DND-41 (cell line): ENCODE measurements at regions not wholly inside any gene's neighbourhood (a gene's known extent, or its start where the extent isn't known, plus 50 kb on each side); places are given as distances from the start of the nearest gene placed in this dataset.

Experiments
- EZH2 ChIP-seq: IDR thresholded peaks from 3 replicates; pipeline ENCODE4 v1.6.1; 2012; ENCODE audit warnings: borderline replicate concordance, low read depth, mild to moderate bottlenecking, moderate library complexity, low read length, inconsistent platforms; ENCODE audit not compliant: severe bottlenecking
- TF ChIP-seq, protein P1 (sequence below): IDR thresholded peaks from 2 replicates; pipeline ENCODE4 v1.5.1; 2012; ENCODE audit warnings: borderline replicate concordance, low read length, moderate library complexity, mild to moderate bottlenecking; ENCODE audit not compliant: poor library complexity, severe bottlenecking; ENCODE audit errors: extremely low read depth

DNA sequence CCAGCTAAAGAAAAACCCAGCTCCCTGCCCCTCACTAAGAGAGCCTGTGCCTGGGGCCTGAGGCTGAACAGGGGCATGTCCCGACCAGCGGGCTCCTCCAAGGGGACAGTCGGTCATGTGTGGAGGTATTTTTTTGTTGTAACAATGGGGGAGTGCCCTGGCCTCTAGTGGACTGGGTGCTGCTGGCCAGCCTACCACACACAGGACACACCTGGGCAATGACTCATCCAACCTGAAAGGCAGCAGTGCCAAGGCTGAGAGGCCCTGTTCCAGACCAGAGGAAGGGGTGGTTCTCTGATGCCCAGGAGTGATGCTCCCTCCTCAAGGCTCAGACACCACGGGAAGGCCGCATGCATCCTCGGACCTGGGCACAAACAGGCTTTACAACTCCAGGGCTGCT lies 181.5 kb downstream of the OLFM1 start:
- TF ChIP-seq, protein P1, sequence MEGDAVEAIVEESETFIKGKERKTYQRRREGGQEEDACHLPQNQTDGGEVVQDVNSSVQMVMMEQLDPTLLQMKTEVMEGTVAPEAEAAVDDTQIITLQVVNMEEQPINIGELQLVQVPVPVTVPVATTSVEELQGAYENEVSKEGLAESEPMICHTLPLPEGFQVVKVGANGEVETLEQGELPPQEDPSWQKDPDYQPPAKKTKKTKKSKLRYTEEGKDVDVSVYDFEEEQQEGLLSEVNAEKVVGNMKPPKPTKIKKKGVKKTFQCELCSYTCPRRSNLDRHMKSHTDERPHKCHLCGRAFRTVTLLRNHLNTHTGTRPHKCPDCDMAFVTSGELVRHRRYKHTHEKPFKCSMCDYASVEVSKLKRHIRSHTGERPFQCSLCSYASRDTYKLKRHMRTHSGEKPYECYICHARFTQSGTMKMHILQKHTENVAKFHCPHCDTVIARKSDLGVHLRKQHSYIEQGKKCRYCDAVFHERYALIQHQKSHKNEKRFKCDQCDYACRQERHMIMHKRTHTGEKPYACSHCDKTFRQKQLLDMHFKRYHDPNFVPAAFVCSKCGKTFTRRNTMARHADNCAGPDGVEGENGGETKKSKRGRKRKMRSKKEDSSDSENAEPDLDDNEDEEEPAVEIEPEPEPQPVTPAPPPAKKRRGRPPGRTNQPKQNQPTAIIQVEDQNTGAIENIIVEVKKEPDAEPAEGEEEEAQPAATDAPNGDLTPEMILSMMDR: no peak
- no peak for TF ChIP-seq EZH2
